GM18870 (cell line): ENCODE measurements at regions not wholly inside any gene's neighbourhood (a gene's known extent, or its start where the extent isn't known, plus 50 kb on each side); places are given as distances from the start of the nearest gene placed in this dataset.
A peak's percentile ranks its signal among the peaks of the same experiment; 100 is the strongest.
"Not testable (repeated sequence)": the region's sequence is repeated elsewhere in the genome, so short reads cannot be mapped to it uniquely, and the experiment has no call there.

Experiments
- ATAC-seq: cut with Tn5 transposase; IDR thresholded peaks from one replicate; pipeline ENCODE4 v1.9.1; 2021; ENCODE audit warnings: moderate library complexity; ENCODE audit not compliant: unreplicated experiment

DNA sequence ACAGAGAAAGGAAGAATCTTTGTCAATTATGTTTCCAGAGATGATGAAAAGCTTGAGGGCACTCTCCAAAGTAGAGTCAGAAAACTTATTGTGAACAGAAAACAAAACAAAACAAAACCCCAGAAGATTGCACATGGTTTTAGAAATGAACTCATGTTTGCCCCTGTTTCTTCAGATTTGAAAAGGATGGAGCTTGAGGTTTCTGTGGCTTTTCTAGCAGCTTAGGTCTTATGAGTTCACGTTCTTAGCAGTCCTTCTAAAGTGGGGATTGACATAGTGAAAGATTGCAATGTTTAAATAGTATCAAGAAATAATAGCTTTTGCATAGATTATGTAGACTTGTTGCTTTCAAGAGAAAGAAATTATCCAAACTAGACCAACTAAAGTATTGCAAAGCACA, 421.8 kb downstream of the GBA3 start:
- ATAC-seq = no peak

DNA sequence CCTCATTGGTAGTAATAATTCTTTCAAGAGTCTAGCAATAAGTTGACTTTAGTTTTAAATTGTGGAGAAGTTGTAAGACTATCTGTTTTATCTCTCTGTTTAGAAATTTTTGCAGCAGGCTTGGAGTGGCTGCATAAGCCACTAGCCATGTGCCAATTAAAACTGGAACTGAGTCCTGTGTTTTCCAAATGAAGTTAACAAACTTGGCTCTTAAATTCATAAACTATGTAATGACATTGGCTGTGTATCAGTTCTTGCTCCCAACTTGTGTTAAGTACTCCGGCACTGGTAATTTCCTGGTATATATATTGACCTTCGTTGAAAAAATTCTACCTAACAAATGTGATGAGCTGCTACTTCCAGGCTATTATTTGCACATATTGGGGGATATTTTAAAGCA, 420.4 kb downstream of the GBA3 start:
- ATAC-seq = no peak

DNA sequence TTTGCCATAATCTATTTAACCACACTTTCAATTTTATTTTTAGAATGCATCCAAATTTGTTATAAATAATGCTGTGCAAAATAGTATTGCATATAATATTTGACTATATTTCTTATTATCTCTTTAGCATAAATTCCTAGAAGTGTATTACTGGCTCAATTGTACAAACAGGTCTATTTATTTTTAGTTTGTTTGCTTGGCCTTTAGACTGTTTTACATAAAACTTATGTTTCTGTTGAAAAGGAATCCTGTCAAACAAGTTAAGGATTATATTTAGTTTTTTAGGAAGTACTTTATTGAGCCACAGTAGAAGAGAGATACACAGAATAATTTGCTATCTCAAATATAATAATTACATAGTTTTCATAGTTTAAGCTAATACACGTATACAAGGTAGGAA, 413.8 kb downstream of the GBA3 start:
- ATAC-seq = no peak

- ATAC-seq = no peak
These were observed 413.1 kb downstream of the GBA3 start for GRCh38 chr4:23105759-23106370.

DNA sequence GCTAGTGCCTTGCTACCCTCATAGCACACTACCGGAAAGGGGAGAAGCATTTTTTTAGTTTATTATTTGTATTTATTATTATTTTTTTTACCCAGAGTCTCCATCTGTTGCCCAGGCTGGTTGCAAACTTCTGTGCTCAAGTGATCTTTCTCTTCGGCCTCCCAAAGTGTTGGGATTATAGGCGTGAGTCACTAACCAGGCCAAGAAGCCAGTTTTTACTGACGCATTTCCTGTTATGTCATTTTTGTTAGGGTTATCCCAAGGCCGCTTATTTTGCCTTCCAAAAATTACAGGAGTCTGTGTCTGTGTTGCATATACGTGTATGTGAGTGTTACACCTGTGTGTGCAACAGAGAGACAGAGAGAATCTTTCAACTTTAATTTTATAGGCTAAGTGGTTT, 404.5 kb downstream of the GBA3 start:
- no peak for ATAC-seq

GRCh38 chr4:23091711-23092110, 399.0 kb downstream of the GBA3 start:
- no peak for ATAC-seq

- no peak for ATAC-seq
These were observed 392.5 kb downstream of the GBA3 start for GRCh38 chr4:23085249-23085568.

DNA sequence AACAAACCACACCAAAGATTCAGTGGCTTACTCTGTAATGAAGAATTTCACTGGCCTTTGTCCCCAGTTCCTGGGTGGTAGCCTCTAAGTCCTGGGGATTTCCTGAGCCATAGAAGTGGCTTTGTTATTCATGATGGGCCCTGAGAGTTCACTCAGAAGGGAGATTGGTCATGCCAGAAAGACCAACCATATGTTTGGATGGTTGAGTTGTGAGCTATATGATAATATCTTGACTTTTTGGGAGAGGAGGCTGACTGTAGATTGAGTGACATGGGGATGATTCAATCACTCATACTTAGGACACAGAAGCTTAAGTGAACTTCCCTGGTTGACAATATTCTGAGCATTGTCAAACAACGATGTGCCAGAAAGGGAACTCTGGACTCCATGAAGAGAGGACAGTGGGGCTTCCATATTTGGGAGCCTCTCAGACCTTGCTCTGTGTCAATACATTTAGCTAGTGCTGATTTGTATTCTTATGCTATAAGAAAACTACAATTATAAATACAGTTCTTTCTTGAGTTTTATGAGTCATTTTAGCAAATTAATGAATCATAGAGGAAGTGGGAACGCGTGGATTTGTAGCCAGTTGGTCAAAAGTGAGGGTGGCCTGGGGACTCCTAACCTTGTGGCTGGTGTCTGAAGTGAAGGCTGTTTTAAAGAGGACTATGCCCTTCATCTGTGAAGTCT, 392.0 kb downstream of the GBA3 start:
- ATAC-seq = peak; percentile 73

GRCh38 chr4:23083391-23083790, 390.7 kb downstream of the GBA3 start:
- no peak for ATAC-seq

DNA sequence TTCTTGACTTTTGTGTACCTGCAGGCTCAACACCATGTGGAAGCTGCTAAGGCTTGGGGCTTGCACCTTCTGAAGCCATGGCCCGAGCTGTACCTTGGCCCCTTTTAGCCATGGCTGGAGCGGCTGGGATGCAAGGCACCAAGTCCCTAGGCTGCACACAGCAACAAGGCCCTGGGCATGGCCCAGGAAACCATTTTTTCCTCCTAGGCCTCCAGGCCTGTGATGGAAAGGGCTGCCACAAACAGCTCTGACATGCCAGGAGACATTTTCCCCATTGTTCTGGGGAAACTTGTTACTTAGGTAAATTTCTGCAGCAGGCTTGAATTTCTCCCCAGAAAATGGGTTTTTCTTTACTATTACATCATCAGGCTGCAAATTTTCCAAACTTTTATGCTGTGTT, 387.4 kb downstream of the GBA3 start:
- ATAC-seq = not testable (repeated sequence)

DNA sequence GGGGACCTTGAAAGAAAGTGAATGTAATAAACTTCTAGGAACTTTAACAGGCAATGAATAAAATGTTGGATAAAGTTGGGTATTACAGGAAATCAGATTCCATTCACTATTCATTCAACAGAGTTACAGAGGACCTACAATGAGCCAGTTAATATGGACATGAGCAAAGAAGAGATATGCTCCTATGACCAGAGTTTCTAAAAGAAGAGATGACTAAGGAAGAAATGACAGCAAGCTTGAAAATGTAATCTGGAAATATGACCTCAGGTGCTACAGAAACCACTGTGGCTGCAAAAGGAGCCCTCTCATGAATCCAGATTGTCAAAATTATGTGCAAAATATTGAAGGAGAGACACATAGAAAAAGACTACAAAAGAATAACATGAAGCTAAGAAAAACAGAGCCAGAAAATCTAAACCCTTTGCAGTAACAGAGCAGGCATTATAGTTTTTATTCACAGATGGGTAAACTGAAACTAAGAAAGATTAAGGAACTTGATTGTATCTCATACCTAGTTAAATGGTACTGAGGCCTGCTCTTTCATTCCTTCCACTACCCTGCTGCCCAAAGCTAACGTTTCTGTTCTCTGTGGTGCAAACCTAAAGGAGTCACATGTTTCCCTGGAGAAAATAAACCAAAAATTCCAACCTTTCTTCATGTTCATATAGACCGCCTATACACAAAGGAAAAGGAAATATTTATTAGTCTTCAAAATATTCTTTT, 378.3 kb downstream of the GBA3 start:
- no peak for ATAC-seq

DNA sequence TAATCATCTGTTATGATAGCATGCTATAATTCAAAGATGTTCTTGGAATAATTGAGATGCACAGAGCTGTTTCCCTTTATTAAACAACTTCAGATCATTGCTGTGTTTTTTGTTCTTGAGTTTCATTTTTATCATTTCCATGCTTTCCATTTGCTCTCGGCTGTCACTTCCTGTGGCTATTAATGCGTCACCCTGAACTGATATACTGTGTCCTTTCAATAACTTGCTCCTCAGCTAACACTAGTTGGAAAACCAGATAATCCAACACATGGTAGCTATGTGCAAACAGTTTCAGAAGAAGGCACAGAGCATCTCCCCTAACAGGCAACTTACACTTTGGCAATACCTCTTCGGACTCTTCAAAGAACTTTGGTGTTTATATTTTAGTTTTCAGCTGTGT, 376.0 kb downstream of the GBA3 start:
- ATAC-seq = no peak

GRCh38 chr4:23068287-23068686, 375.6 kb downstream of the GBA3 start:
- peak; percentile 46 for ATAC-seq

DNA sequence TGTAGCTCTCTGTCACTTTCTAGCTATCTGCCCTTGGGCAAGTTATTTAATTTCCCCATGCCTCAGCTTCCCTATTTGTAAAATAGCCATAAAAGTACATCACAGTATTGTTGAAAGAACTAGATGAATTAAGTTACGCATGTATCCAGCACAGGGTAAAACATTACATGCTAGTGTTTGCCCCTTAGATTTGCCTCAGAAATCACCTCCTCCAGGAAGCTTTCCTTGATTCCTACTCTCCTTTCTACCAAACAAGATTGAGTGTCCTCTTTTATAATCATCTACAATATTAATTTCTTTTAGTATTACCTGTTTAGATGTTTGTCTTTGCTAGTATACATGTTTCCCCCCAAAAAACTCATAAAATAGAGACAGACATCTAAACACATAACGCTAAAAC, 369.5 kb downstream of the GBA3 start:
- no peak for ATAC-seq

GRCh38 chr4:23061431-23061830, 368.7 kb downstream of the GBA3 start:
- ATAC-seq = no peak

DNA sequence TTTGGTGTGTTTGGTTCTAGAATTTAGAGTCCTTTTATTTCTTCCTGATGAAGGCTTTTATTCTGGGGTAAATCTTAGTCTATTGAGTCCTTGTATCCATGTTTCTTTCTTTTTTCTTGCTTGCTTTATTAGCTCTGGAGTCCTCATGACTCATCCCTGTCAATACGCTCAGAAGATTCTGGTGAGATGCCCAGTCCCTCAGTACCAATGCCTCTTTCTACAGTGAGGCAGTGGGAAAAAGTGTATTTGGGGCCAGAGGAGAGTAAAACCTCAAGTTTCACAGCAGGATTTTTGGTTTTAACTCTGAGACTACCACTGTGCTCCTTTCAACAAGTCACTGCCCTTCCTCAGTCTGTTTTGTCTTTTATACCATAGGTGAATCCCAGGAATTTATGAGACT, 368.0 kb downstream of the GBA3 start:
- no peak for ATAC-seq

GRCh38 chr4:23058165-23058776, 365.5 kb downstream of the GBA3 start:
- ATAC-seq = no peak

DNA sequence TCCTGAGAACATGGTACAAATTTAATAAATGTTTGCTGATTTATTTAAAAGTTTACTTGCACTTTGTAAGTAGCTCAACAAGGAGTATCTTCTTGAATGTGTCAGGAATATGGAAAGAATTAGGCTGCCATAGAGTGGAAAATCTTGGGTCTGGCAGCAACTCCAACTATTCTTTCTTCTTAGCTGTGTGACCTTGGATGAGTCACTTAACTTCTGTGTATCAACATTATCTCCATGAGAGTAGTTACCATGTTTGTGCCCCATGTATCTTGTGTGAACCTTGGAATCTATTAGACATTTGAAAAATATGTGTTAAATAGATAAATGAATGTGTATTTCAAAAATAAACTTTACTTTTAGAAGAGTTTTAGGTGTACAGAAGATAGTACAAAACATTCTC, 348.8 kb downstream of the GBA3 start:
- no peak for ATAC-seq

DNA sequence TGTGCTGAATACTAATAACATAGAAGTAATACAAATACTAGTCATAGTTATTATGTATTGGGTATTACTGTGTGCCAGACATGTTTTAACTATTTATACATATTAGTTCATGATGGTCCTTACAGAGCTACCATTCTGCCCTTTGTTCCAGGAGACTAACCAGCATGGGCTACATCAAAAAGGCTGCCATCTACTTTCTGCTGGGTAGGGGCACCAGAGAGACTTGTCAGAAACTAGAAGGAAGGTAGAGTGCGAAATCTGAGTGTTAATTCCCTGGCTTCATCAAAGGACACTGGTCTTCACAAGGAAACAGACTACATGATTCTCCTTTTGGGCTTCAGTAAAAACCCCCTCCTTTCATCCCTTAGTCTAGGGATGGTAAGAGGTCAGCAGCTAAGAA, 347.8 kb downstream of the GBA3 start:
- no peak for ATAC-seq

DNA sequence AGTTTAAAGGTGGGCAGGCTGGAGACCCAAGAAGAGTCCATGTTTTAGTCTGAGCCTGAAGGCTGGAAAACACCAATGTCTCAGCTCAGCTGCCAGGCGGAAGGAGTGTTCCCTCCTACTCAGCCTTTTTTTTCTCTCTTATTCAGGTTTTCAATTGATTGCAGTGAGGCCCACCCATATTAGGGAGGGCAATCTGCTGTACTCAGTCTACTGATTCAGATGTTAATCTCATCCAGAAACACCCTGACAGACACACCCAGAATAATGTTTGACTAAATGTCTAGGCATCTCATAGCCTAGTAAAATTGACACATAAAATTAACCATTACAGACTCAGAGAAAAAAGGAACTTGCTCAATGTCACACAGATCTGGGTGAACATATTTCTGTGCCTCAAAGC, 347.1 kb downstream of the GBA3 start:
- ATAC-seq = no peak

DNA sequence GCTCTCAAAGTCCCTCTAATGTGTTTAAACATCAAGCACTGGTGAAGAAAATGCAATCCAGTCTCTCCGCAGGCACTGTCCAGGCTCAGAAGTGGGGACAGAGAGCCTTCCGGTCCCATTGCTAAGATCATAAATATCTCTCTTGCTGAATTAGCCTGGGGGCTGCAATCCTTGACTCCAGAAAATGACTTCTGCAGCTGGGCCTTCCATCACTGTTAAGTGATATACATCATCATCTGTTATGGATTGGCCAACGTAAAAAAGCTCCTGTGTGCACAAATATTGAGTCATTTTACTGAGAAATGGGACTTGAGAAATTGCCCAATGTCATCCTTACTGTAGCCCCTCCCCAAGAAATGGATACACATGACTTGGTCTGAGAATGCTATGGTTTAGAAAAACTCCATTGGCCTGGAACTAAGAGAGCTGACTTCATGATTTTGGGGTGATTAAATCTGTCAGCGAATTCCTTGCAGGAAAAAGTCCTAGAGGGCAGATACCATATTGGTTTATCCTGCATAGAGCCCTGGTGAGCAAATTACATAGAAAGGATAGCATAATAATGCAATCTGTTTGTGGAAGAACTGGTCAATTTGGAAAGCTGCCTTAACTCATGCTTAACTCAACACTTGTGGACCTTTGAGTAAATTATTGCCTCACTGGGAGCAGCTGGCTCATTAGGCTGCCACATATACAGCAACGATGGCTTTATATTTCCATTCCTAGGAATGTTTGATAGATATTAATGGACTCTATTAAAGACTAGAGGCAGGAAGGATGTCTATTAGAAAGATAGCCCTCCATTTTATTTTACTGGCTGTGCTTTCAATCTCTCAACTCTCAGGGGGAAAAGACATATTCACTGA, 346.1 kb downstream of the GBA3 start:
- ATAC-seq = no peak
